NCI-H2107 (cell line): ENCODE measurements at regions not wholly inside any gene's neighbourhood (a gene's known extent, or its start where the extent isn't known, plus 50 kb on each side); places are given as distances from the start of the nearest gene placed in this dataset.
"Not testable (repeated sequence)": the region's sequence is repeated elsewhere in the genome, so short reads cannot be mapped to it uniquely, and the experiment has no call there.

Experiments used
- DNase-seq: peaks from one replicate; lab custom pipeline; 2025; lab: John Stamatoyannopoulos, UW

- no peak for DNase-seq
Observed at GRCh38 chr3:81363816-81364215, 397.6 kb downstream of the GBE1 start.

DNA sequence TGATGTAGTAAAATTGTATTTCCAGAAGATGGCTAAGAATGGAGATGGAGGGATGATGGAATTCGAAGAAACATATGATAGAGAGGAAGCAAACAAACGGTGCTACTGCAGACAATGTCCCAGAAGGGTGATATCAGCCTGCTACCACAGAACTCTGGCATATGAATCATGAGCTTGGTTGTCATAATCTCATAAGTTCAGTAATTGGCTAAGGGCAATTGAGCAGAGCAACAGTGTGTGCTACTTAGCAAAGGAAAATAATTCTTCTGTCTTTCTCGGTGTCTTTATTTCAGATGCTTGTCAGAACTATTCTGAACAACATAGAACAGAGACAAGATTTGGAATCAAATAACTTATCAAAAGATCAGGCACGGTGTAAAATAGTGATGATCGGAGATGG is 407.3 kb downstream of the GBE1 start:
- no peak for DNase-seq

GRCh38 chr3:81352867-81353266 is 408.6 kb downstream of the GBE1 start:
- peak; percentile 6 for DNase-seq

DNA sequence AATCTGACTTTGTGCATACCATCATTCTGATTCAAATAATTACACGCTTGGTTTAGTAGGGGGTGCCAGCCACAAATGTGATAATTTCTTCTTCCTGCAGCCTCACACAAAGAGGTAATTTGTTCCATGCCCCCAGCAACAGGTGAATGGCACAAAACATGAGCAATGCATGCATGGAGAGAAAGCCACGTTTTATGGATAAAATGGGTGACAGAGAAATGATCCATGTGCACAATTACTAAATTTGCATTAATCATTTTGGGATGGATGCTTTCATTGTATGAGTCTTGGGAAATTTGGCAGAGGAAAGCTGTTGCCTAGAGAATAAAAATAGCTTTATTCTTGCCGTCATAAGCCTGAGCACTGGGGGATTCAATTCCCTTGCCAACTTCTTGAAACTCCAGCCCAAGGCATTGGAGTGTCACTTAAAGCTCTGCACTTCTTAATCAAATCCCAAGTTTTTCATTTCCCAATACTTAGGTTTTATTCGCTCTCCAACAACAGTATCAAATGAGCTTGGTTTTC is 411.6 kb downstream of the GBE1 start:
- DNase-seq, result no peak

GRCh38 chr3:81339040-81339845 is 422.2 kb downstream of the GBE1 start:
- no peak for DNase-seq

- DNase-seq, result no peak
Observed at GRCh38 chr3:81336470-81336869, 425.0 kb downstream of the GBE1 start.

GRCh38 chr3:81329835-81330234 is 431.6 kb downstream of the GBE1 start:
- DNase-seq, result not testable (repeated sequence)

DNA sequence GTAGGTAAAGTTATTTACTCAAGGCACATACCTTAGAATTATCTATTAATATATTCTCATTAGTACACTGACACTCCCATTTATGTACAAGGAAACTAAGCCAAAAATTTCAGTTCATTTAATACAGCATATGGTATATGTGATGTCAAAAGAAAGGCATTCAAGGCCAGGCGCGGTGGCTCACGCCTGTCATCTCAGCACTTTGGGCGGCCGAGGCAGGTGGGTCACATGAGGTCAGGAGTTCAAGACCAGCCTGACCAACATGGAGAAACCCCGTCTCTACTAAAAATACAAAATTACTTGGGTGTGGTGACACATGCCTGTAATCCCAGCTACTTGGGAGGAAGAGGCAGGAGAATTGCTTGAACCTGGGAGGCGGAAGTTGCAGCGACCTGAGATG is 435.2 kb downstream of the GBE1 start:
- no peak for DNase-seq

DNA sequence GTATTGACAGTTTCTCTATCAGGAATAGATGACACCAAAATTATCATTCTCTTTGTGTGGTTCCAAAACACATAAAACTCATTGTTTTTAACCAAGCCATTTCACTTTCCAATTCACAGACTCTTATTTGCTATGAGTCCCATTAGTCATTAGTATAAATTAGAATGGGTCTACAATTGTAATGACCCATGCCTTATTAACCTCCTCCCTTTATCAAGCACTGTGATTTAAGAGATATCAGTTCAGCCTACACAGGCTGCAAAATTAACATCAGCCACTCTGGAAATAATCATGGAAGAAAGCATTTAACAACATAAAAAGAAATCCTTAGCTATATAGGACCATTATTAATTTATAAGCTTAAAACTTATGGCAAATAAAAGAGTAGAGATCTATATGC is 440.6 kb downstream of the GBE1 start:
- DNase-seq, result no peak

GRCh38 chr3:81315030-81315429 is 446.4 kb downstream of the GBE1 start:
- DNase-seq, result no peak

GRCh38 chr3:81311321-81311720 is 450.1 kb downstream of the GBE1 start:
- DNase-seq, result no peak

GRCh38 chr3:81308306-81308705 is 453.1 kb downstream of the GBE1 start:
- DNase-seq, result no peak

- DNase-seq, result no peak
Observed at GRCh38 chr3:81307221-81307620, 454.2 kb downstream of the GBE1 start.

DNA sequence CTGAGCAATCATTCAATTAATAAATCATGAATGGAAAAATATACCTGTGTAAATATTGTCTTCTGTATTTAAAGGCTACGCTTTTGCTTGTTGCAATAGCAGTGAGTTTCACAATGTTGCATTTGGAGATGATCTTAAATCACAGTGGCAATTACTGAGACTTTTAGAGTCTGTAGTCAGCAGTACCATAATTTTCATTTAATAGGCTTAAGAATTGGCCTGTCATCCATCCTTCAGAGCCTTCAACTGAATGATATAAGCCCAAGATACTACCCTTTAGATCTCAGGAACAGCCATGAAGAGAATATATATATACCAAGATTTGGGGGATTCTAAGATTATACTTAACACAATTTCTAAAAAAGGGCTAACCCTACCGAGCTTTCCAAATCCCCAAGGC is 458.1 kb downstream of the GBE1 start:
- no peak for DNase-seq

DNA sequence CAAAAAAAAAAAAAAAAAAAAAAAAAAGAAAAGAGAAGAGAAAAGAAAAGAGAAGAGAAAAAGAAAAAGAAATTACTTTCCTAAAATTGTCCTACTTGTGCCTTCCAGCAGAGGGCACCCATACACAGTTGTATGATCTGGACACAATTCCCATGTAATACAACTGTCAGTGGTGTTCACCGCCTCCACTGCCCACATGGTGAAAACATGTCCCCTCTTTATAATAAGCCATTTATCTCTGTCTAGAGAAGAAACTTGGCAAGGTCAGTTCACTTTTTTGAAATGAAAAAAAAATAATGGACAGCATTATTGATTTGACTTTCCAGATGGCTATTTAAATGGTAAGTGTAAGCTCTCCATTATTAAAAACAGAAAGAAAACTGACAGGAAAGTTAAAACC is 459.4 kb downstream of the GBE1 start:
- no peak for DNase-seq

- no peak for DNase-seq
Observed at GRCh38 chr3:81301230-81301629, 460.2 kb downstream of the GBE1 start.

DNA sequence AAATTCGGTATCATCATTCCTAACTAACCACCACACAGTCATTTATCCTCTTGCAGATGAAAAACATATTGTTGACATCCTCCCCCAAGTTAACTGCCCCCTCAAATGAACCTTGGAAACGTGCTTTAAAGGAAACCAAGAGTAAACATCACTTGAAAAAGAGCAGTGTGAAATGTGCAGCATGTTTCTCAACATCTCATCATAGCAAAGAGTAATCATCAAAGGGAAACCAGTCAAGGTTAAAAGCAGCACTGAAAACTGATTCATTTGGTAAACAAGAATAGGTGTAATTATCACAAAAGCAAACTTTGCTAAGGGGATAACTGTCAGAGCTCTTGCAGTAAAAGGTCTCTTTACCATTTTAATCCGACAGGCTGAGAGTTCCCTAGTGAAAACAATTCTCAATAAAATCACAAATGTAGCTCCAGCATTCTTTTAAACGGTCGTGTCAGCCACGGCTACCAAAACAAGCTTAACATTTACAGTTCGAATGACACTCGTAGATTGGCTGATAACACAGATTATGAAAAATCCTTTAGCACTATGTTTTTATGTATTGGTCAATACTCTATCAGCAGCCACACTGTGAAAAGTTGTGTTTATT is 461.0 kb downstream of the GBE1 start:
- no peak for DNase-seq

DNA sequence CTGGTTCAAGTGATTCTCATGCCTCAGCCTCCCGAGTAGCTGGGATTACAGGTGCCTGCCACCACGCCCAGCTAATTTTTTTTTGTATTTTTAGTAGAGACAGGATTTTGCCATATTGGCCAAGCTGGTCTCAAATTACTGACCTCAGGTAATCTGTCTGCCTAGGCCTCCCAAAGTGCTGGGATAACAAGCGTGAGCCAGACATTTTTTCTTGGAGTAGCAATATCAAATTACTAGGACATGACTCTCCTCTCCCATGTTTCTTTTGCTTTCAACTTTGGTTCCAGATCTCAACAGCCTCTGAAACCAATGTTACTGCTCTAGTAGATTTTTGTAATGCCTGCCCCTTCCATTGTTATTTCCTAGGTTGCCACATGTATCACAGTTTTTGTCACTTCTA is 462.0 kb downstream of the GBE1 start:
- DNase-seq, result no peak

DNA sequence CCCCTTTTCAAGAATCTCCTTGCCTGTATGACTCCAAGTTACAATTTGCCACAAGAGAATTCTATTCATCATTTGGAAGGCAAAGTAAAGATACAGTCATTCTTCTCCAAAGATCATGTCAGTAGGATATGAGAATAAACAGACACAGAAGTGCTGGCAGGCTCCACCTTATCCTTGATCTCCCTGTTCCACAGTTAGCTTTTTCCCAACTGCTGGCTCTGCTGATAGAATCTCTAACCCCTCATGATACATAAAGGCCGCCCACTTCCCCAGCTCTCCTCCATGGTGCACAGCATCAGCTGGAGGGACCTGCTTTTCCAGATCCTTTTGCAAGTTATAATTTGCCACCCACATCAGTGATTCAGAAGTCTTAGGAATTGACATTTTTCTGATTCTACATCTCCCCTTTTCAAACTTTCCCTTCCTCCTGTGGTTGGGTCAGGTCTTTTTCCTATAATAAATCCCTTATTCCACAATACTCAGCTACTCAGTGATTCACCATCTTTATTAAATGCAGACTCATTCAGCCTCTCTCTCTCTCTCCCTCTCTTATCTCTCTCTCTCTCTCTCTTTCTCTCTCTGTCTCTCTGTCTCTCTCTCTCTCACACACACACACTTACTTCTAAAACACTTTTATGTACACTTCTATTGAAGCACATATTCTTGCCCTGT is 465.4 kb downstream of the GBE1 start:
- no peak for DNase-seq

DNA sequence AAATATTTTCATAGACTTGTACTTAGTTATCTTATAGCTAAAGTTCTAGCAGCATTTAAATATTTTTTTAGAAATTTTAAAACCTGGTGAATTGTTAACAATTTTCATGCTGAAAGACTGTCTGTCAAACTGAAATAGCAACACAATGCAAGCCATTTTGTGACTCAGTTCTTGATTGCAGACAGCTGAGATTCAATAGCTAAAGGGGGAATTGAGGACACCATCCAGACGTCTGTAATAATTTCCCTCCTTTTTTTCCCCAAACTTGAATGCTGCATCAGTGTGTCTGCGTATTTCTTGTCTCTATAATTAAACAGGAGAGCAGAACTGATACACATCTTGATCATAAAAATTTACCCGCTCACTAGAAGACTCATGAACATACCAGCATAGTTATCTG is 468.3 kb downstream of the GBE1 start:
- no peak for DNase-seq

DNA sequence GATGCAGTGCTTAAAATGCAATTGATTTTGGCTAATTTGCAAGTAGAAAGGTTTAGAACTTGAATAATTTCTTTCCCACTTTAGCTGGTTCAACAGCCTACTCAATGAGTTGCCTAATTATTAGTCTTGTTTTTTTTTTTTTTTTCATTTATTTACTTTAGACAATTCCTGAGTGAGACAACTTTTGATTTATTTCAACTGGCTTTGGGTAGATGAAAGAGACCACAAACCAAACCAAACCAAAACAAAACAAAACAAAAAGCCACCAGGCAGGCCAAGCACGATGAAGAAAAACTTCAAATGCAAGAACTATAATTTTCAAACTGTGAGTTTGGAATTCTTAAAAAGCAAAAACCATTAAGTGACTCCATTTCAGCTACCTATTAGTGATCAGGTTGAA is 469.9 kb downstream of the GBE1 start:
- DNase-seq, result no peak

DNA sequence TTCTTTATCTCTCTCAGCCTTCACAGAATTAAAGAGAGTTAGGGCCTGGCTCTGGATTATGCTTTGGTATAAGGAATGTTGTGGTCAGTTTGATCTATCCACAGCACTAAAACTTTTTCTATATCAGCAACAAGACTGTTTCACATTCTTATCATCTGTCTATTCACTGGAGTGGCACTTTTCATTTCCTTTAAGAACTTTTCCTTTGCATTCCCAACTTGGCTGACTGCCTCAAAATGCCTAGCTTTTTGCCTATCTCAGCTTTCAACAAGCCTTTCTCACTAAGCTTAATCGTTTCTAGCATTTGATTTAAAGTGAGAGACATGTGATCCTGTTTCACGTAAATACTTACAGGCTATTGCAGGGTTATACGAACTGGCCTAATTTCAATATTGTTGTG is 471.8 kb downstream of the GBE1 start:
- DNase-seq, result no peak
